ENCODE measurements at regions not wholly inside any gene's neighbourhood (a gene's known extent, or its start where the extent isn't known, plus 50 kb on each side); places are given as distances from the start of the nearest gene placed in this dataset.

GRCh38 chr2:120785228-120785966 lies 49.7 kb downstream of the GLI2 start:
- peaks cover 14% of the 10 kb centered on the region for H3K4me1 ChIP-seq (ENCODE audit: control insufficient read depth, insufficient read depth, low read length, unreplicated experiment)
- H3K79me2 ChIP-seq (ENCODE audit: control insufficient read depth, insufficient read depth, low read length, unreplicated experiment) = peaks cover 45% of the 10 kb centered on the region

GRCh38 chr2:120786038-120786960 lies 50.6 kb downstream of the GLI2 start:
- no peaks in the 10 kb centered on the region for H3K27me3 ChIP-seq (ENCODE audit: insufficient read depth, low read length)
- H3K79me2 ChIP-seq (ENCODE audit: control insufficient read depth, insufficient read depth, low read length, unreplicated experiment) = peaks cover 38% of the 10 kb centered on the region
- H3K36me3 ChIP-seq (ENCODE audit: insufficient read depth, low read length) = no peaks in the 10 kb centered on the region
- no peak overlapping the region for H2AFZ ChIP-seq (ENCODE audit: low read length, unreplicated experiment)
- H3K4me1 ChIP-seq (ENCODE audit: control insufficient read depth, insufficient read depth, low read length, unreplicated experiment) = peaks cover 12% of the 10 kb centered on the region
- no peak overlapping the region for H3K27ac ChIP-seq (ENCODE audit: low read depth, low read length)
- no peak overlapping the region for H3K4me3 ChIP-seq (ENCODE audit: low read depth, low read length)

More at GRCh38 chr2:120785228-120785966, 49.7 kb downstream of the GLI2 start:
- Histone ChIP-seq H3K4me3 (ENCODE audit: low read depth, low read length) (no peak overlapping the region), H3K27ac (ENCODE audit: low read depth, low read length) (no peak overlapping the region), H3K36me3 (ENCODE audit: insufficient read depth, low read length) (no peaks in the 10 kb centered on the region), H2AFZ (ENCODE audit: low read length, unreplicated experiment) (no peak overlapping the region), H3K27me3 (ENCODE audit: insufficient read depth, low read length) (no peaks in the 10 kb centered on the region)

- Histone ChIP-seq H3K4me3 (ENCODE audit: low read depth, low read length) (no peak overlapping the region), H3K4me1 (ENCODE audit: control insufficient read depth, insufficient read depth, low read length, unreplicated experiment) (peaks cover 12% of the 10 kb centered on the region), H3K79me2 (ENCODE audit: control insufficient read depth, insufficient read depth, low read length, unreplicated experiment) (peaks cover 38% of the 10 kb centered on the region), H3K27ac (ENCODE audit: low read depth, low read length) (no peak overlapping the region), H3K36me3 (ENCODE audit: insufficient read depth, low read length) (no peaks in the 10 kb centered on the region), H2AFZ (ENCODE audit: low read length, unreplicated experiment) (no peak overlapping the region), H3K27me3 (ENCODE audit: insufficient read depth, low read length) (no peaks in the 10 kb centered on the region)
Observed at GRCh38 chr2:120787111-120787821, 51.6 kb downstream of the GLI2 start.

- Histone ChIP-seq H3K4me3 (ENCODE audit: low read depth, low read length) (no peak overlapping the region), H2AFZ (ENCODE audit: low read length, unreplicated experiment) (no peak overlapping the region), H3K79me2 (ENCODE audit: control insufficient read depth, insufficient read depth, low read length, unreplicated experiment) (peaks cover 30% of the 10 kb centered on the region), H3K27ac (ENCODE audit: low read depth, low read length) (no peak overlapping the region), H3K27me3 (ENCODE audit: insufficient read depth, low read length) (no peaks in the 10 kb centered on the region), H3K4me1 (ENCODE audit: control insufficient read depth, insufficient read depth, low read length, unreplicated experiment) (peaks cover 5% of the 10 kb centered on the region), H3K36me3 (ENCODE audit: insufficient read depth, low read length) (no peaks in the 10 kb centered on the region)
Observed at GRCh38 chr2:120787822-120788700, 52.4 kb downstream of the GLI2 start.

GRCh38 chr2:120791243-120791961 lies 55.7 kb downstream of the GLI2 start:
- no peak overlapping the region for H3K4me3 ChIP-seq (ENCODE audit: low read depth, low read length)
- no peaks in the 10 kb centered on the region for H3K36me3 ChIP-seq (ENCODE audit: insufficient read depth, low read length)
- H3K27ac ChIP-seq (ENCODE audit: low read depth, low read length) = no peak overlapping the region
- H2AFZ ChIP-seq (ENCODE audit: low read length, unreplicated experiment) = no peak overlapping the region
- H3K4me1 ChIP-seq (ENCODE audit: control insufficient read depth, insufficient read depth, low read length, unreplicated experiment) = peaks cover 6% of the 10 kb centered on the region
- H3K79me2 ChIP-seq (ENCODE audit: control insufficient read depth, insufficient read depth, low read length, unreplicated experiment) = peaks cover 17% of the 10 kb centered on the region
- no peaks in the 10 kb centered on the region for H3K27me3 ChIP-seq (ENCODE audit: insufficient read depth, low read length)

GRCh38 chr2:120791962-120792297 lies 56.3 kb downstream of the GLI2 start:
- no peaks in the 10 kb centered on the region for H3K36me3 ChIP-seq (ENCODE audit: insufficient read depth, low read length)
- no peak overlapping the region for H3K4me3 ChIP-seq (ENCODE audit: low read depth, low read length)
- H3K27me3 ChIP-seq (ENCODE audit: insufficient read depth, low read length) = no peaks in the 10 kb centered on the region
- no peak overlapping the region for H3K27ac ChIP-seq (ENCODE audit: low read depth, low read length)
- peaks cover 12% of the 10 kb centered on the region for H3K79me2 ChIP-seq (ENCODE audit: control insufficient read depth, insufficient read depth, low read length, unreplicated experiment)
- H3K4me1 ChIP-seq (ENCODE audit: control insufficient read depth, insufficient read depth, low read length, unreplicated experiment) = peaks cover 6% of the 10 kb centered on the region
- H2AFZ ChIP-seq (ENCODE audit: low read length, unreplicated experiment) = no peak overlapping the region

GRCh38 chr2:120793682-120794403 lies 58.2 kb downstream of the GLI2 start:
- H2AFZ ChIP-seq (ENCODE audit: low read length, unreplicated experiment) = no peak overlapping the region
- no peaks in the 10 kb centered on the region for H3K27me3 ChIP-seq (ENCODE audit: insufficient read depth, low read length)

GRCh38 chr2:120794716-120795115 lies 59.0 kb downstream of the GLI2 start:
- H3K27me3 ChIP-seq (ENCODE audit: insufficient read depth, low read length) = no peaks in the 10 kb centered on the region
- H3K4me1 ChIP-seq (ENCODE audit: control insufficient read depth, insufficient read depth, low read length, unreplicated experiment) = peaks cover 8% of the 10 kb centered on the region
- no peak overlapping the region for H2AFZ ChIP-seq (ENCODE audit: low read length, unreplicated experiment)
- no peak overlapping the region for H3K27ac ChIP-seq (ENCODE audit: low read depth, low read length)
- H3K36me3 ChIP-seq (ENCODE audit: insufficient read depth, low read length) = no peaks in the 10 kb centered on the region
- peaks cover 13% of the 10 kb centered on the region for H3K79me2 ChIP-seq (ENCODE audit: control insufficient read depth, insufficient read depth, low read length, unreplicated experiment)
- no peak overlapping the region for H3K4me3 ChIP-seq (ENCODE audit: low read depth, low read length)

More at GRCh38 chr2:120793682-120794403, 58.2 kb downstream of the GLI2 start:
- Histone ChIP-seq H3K27ac (ENCODE audit: low read depth, low read length) (no peak overlapping the region), H3K4me3 (ENCODE audit: low read depth, low read length) (no peak overlapping the region), H3K4me1 (ENCODE audit: control insufficient read depth, insufficient read depth, low read length, unreplicated experiment) (peaks cover 8% of the 10 kb centered on the region), H3K79me2 (ENCODE audit: control insufficient read depth, insufficient read depth, low read length, unreplicated experiment) (peaks cover 14% of the 10 kb centered on the region), H3K36me3 (ENCODE audit: insufficient read depth, low read length) (no peaks in the 10 kb centered on the region)

- peaks cover 8% of the 10 kb centered on the region for H3K4me1 ChIP-seq (ENCODE audit: control insufficient read depth, insufficient read depth, low read length, unreplicated experiment)
- no peak overlapping the region for H2AFZ ChIP-seq (ENCODE audit: low read length, unreplicated experiment)
- peaks cover 8% of the 10 kb centered on the region for H3K79me2 ChIP-seq (ENCODE audit: control insufficient read depth, insufficient read depth, low read length, unreplicated experiment)
- H3K27me3 ChIP-seq (ENCODE audit: insufficient read depth, low read length) = no peaks in the 10 kb centered on the region
- H3K4me3 ChIP-seq (ENCODE audit: low read depth, low read length) = no peak overlapping the region
- H3K27ac ChIP-seq (ENCODE audit: low read depth, low read length) = no peak overlapping the region
- H3K36me3 ChIP-seq (ENCODE audit: insufficient read depth, low read length) = no peaks in the 10 kb centered on the region
Observed at GRCh38 chr2:120796094-120796493, 60.4 kb downstream of the GLI2 start.

Data from ACC112 (cell line).